GM18505 (cell line): ENCODE measurements at regions not wholly inside any gene's neighbourhood (a gene's known extent, or its start where the extent isn't known, plus 50 kb on each side); places are given as distances from the start of the nearest gene placed in this dataset.
"Not testable (repeated sequence)": the region's sequence is repeated elsewhere in the genome, so short reads cannot be mapped to it uniquely, and the experiment has no call there.

ENCODE experiments used
- ATAC-seq: cut with Tn5 transposase; IDR thresholded peaks from one replicate; pipeline ENCODE4 v1.9.1; 2021; ENCODE audit not compliant: unreplicated experiment
- POLR2A ChIP-seq: IDR thresholded peaks from 4 replicates; pipeline ENCODE4 v1.6.1; 2011; ENCODE audit warnings: borderline replicate concordance; ENCODE audit not compliant: insufficient read depth, insufficient read length; ENCODE audit errors: extremely low read depth

DNA sequence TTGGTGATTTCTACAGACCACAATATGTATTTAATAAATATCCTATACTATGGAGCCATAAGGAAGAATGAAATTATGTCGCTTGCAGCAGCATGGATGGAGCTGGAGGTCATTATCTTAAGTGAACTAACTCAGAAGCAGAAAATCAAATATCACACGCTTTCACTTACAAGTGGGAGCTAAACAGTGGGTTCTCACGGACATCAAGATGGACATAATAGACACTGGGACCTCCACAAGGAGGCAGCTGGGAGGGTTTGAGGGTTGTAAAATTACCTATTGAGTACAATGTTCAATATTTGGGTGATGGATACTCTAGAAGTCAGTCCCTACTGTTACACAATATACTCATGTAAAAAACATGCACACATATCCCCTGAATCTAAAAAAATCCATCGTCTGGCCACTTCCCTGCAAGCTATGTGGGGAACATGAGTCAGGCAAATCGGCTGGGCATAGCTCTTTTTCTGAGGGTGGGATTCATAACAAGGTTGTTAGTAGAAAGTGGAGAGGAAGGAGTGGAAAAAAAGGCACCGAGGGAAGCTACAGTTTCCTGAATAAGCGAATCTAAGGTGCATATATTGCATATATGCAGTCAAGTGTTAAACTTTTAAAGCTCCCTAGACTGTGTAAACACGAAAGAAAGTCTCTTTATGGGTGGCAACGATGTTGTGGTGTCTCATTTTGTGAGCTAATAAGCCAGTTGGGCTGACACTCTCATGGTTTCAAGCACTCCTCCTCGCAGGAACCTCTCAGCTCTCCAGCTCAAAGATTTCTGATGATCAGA, 135.2 kb upstream of the CPHXL start:
- no peak for TF ChIP-seq POLR2A
- no peak for ATAC-seq

DNA sequence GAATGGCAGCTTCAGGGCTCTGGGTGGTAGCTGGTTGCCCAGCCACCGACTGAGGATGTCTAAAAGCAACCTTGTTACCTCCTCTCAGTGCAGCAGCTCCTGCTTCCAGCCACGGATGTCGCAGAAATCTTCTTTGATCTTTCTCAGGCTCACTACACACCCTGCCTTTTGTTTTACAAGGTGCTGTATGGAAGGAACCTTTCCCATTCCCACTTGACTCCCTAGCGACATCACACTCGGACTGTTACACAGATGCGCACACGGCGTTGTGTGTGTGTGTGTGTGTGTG, 135.8 kb upstream of the CPHXL start:
- TF ChIP-seq POLR2A: no peak
- no peak for ATAC-seq

DNA sequence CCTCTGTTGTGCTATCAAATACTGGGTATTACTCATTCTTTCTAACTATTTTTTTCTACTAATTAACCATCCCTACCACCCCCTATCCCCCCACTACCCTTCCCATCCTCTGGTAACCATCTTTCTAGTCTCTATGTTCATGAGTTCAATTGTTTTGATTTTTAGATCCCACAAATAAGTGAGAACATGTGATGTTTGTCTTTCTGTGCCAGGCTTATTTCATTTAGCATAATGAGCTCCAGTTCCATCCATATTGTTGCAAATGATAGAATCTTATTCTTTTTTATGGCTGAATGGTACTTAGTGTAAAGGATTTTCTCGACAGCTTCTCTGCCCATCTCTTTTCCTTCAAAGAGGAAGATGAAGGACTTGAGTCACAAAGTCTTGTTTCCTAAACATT, 138.0 kb upstream of the CPHXL start:
- no peak for TF ChIP-seq POLR2A
- no peak for ATAC-seq

DNA sequence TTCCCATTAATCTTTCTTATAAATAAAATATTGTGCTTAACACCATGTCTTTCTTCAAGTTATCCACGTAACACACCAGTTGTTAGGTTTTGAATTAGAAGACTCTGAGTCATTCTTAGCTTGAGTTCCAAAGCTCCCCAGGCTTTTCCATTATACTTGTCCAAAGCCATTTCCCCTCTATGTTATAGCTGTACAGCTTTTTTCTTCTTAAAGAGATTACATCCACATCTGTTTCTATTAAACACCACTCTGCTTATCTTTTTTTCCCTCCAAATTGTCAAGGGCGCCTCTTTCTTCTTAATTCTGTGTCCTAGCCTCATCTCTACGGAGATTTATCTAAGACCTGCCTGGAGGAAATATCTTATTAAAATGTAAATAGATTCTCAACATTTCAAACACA, 139.4 kb upstream of the CPHXL start:
- ATAC-seq: no peak
- no peak for TF ChIP-seq POLR2A

DNA sequence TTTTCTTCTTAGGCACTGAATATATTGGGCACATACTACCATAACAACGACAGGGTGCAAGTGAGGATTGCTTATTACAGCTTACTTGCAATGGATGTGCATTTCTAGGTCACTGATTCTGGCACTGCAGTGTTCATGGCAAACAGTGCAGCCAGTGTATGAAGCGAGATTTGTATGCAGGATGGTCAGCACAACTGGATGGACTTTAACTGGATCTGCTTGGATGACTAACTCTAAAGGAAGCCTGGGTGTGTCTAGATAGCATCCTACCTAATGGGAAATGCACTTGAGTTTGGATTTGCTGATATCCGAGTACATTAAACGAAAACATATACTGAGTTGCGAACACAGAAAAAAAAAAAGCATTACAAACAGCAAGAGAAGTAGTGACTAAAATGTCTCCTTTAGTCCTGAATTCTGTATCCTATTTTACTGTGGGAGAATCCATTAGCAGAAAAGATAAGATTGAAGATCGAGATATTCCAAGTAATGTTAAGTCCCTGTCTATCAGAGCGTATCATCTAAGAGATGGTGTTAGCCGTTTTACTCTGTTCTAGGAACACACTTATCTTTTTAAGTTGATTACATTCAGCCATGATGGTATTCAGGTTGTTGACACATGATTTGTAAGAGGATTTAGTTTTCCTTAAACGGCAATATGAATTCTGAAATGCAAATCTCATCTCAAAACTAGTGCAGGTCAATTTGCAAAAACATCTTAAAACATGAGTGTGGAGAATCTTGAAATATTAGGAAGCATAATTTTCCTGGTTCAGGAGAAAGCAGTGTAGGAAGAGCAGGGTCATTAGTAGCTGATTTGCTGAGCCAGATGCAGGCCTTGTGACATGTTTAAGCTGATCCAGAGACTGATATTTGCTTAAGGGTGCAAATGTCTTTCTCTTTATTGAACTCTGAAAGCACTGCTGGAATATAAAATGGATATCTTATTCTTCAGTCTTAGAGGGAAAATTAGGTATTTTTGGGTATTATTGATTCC, 142.6 kb upstream of the CPHXL start:
- ATAC-seq: no peak
- no peak for TF ChIP-seq POLR2A

DNA sequence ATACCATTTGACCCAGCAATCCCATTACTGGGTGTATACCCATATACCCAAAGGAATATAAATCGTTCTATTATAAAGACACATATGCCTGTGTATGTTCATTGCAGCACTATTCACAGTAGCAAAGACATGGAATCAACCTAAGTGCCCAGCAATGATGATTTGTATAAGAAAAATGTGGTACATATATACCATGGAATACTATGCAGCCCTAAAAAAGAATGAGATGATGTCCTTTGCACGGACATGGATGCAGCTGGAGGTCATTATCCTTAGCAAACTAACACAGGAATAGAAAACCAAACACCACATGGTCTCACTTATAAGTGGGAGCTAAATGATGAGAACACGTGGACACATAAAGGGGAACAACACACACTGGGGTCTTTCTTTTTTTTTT, 155.0 kb upstream of the CPHXL start:
- ATAC-seq: not testable (repeated sequence)

DNA sequence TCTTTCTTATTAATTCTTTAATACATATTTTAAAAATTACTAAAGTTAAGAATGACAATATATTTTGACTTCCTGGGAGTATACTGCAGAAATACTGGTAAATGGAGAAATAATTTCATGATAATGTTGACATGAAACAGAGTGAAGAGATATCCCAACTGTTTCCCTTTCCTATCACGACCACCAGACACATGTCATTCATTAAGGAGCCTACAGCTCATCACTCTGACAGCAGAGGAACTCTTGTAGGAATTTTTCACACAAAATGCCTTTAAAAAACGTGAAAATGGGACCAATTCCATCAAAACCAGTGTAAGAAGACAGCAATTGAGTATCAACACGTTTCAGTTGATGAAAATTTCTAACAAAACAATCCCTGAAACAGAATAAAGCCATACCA, 172.9 kb upstream of the CPHXL start:
- ATAC-seq: no peak
- TF ChIP-seq POLR2A: no peak

DNA sequence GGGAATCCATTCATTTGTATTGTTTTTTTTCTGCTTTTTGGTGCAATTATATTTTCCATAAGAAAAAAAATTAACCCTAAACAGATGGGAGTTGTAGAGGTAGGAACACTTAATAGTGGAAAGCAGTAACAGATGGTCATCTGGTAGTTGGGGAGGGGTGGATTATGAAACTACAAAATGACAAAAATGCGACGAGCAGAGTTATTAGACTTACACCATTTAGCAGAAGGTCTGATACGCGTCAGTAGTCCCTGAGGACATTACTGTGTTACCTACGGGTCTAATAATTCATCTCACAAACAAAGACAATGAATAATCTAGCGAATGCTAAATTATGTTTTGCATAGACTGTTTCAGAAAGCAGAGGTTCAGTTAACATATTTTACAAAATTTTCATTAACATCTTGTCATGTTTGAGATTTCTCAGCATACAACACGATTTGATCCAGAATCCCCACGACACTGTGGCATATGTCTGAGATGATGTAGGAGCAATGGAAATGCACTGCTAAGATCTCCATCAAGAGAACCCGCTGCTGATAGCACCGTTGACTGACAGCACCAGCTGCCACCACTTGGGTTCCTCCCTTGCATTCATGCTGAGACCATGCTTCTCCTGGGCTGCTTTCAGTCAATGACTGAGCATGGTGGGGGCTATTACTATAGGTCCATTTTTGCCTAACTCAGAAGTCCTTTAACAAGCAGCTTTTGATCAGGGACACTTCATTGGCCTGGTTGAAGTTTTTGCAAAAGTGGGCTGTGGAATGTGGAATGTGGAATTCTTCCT, 182.2 kb upstream of the CPHXL start:
- no peak for TF ChIP-seq POLR2A
- no peak for ATAC-seq

DNA sequence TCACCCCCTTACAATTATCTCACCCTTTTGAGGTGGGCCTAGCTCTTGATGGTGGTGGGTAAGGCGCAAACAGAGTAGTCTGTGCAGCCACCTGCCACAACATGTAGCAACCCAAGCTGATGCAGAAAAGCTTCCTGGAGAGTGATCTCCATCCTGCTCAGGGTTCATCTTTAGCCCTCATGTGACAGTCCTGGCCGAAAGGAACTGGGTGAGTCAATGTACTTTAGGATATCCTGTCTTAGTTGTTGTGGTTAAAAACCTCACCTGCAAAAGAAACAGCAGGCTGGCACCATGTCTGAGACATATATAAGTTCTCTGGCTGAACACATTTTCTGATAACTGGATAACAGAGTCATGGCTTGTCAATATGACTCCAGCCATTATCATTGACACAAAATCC, 183.5 kb upstream of the CPHXL start:
- ATAC-seq: no peak
- no peak for TF ChIP-seq POLR2A

DNA sequence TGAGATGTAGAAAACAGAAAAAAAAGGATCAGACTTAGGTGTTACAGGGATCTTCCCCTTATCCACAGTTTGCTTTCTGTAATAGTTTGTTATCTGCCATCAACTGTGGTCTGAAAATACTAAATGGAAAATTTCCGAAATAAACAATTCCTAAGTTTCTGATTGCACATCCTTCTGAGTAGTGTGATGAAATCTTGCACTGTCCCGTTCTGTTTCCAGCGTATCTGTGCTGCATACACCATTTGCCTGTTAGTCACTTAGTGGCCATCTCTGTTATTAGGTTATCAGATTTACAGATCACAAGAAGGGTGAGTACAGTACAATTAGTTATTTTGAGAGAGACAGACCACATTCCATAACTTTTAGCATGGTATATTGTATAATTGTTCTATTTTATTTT, 185.6 kb upstream of the CPHXL start:
- TF ChIP-seq POLR2A: no peak

DNA sequence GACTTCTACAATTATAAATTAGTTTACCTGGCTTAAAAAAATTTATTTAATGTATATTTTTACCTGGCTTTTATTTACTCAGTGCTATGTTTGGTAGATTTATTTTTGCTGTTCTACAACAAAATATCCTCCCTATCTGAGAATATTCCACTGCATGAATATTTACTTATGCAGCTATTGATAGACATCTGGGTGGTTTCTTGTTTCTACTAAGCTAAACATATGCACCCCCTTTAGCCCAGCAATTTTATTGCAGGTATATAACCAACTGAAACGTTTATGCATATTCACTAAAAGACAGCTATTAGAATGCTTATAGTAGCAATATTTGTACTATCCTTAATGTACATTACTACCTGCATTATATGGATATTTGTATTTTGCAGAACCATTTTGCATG, 187.7 kb upstream of the CPHXL start:
- no peak for ATAC-seq
- no peak for TF ChIP-seq POLR2A

More for the DNA sequence above, 185.6 kb upstream of the CPHXL start:
- ATAC-seq: no peak

DNA sequence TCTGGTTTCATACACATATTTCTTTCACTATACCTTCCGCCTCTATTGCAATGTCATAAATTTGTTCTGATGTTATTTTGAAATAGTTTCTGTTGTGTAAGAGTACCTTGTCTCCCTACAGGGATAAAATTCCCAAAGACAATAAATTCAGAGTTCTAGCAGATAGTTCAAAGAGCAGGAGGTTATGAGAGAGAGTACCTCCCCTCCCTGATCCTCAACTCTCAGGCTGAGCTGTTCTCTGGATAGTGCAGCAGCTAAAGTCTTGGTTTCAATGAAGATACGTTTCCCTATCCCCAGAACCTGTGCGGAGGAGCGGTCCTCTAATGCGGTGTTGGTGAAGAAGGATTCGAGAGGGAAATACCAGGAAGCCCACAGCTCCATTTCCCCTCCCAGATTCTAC, 190.2 kb upstream of the CPHXL start:
- no peak for TF ChIP-seq POLR2A
- ATAC-seq: no peak

DNA sequence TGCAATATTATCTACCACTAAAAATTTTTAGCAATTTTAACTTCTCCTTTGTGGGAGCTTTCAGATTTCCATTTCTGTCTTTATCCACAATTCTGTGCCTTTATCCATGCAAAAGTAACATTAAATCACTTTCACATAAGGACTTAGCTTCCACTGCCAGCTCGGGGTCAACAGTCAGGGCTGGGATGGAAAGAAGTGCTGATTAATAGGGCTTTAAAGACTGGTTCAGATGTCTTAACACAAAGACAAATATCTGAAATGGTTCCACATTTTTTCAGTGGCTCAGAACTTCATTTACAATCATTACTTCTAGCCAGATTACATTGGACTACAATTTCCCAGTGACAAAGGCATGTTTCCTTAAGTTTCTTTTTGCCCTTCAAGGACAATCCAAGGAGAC, 191.8 kb upstream of the CPHXL start:
- TF ChIP-seq POLR2A: no peak
- ATAC-seq: no peak
